ENCODE measurements at regions not wholly inside any gene's neighbourhood (a gene's known extent, or its start where the extent isn't known, plus 50 kb on each side); places are given as distances from the start of the nearest gene placed in this dataset.

- TF ChIP-seq CTCF (IDR thresholded peaks at IDR 0.05; ENCODE audit: control extremely low read depth in 1 of 3, insufficient read depth in 1 of 3, low read depth in 1 of 3, low read length in 3 of 3) (no peak), EZH2 (IDR thresholded peaks at IDR 0.05; ENCODE audit: low read depth, low read length, severe bottlenecking) (no peak), POLR2AphosphoS5 (IDR thresholded peaks at IDR 0.05; ENCODE audit: low read depth, low read length) (no peak), POLR2A (IDR thresholded peaks at IDR 0.05; ENCODE audit: control extremely low read depth in 1 of 2, low read depth in 2 of 2, low read length in 2 of 2) (no peak), TEAD4 (IDR thresholded peaks at IDR 0.05; ENCODE audit: low read depth, low read length) (no peak), SAP30 (IDR thresholded peaks at IDR 0.05; ENCODE audit: insufficient read depth, insufficient replicate concordance, low read length) (no peak), HDAC2 (IDR thresholded peaks at IDR 0.05; ENCODE audit: borderline replicate concordance in 1 of 2, low read depth in 2 of 2, low read length in 2 of 2) (no peak), ATF2 (IDR thresholded peaks at IDR 0.05; ENCODE audit: low read length) (no peak), RFX5 (IDR thresholded peaks at IDR 0.05; ENCODE audit: borderline replicate concordance, low read depth, low read length) (no peak), ZNF274 (IDR thresholded peaks at IDR 0.05; ENCODE audit: borderline replicate concordance, extremely low read depth, low read length) (no peak)
- TF ChIP-seq, protein P1, sequence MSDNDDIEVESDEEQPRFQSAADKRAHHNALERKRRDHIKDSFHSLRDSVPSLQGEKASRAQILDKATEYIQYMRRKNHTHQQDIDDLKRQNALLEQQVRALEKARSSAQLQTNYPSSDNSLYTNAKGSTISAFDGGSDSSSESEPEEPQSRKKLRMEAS (IDR thresholded peaks at IDR 0.05), result no peak
Observed at GRCh38 chr6:63094947-63095346, 116.3 kb upstream of the FKBP1C start.
